ENCODE measurements at regions not wholly inside any gene's neighbourhood (a gene's known extent, or its start where the extent isn't known, plus 50 kb on each side); places are given as distances from the start of the nearest gene placed in this dataset.

DNA sequence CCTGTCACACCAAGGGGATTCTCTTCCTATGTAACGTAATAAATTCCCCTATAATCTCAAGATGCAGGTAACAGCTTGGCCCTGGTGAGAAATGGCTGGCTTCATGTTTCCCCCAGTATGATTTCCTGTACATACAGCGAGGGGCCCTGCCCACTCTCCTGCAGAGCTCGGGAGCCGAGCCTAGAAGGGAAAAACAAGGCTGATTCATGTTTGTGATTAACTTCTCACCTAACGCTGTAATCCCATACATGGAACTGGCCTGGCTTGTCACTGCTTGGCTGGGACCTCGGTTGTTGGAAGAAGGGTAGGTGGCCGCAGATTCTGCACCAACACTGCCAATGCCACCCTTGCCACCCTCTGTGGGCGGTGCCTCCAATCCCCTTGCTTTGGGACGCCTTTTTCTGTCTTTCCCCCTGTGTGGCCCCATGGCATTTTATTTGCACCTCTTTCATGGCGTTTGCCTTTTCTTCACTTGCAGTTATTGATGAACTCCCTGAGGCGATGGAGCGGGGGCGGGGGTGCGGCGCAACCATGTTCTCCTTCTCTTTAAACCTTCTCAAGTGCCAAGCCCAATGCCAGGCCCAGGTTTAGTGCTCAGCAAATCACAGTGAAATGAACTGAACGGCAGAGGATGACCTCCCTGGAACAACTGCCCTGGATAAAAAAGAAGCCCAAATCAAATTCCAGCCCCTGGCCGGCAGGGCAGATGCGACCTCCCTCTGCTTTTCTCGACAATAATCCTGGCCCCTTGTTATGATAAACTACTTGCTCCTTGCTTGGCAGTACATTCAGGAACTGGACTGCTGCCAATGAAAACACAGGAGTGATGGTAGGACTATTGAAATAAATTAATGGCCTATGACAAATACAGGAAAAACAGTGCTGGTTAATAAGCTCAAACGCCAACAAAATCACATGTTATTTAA lies 108.1 kb downstream of the TMEM174 start:
- intact Hi-C loops (cut with micrococcal nuclease), result no loop called here
- Histone ChIP-seq H3K4me1 (peaks cover 15% of the 10 kb centered on the region), H3K36me3 (no peaks in the 10 kb centered on the region), H3K27me3 (ENCODE audit: low read depth) (peaks cover 58% of the 10 kb centered on the region), H3K4me3 (no peak overlapping the region), H3K27ac (replicated peaks) (no peak overlapping the region), H3K9me3 (replicated peaks) (no peaks in the 10 kb centered on the region)
- DNase-seq, result no peak
- TF ChIP-seq, protein P1, sequence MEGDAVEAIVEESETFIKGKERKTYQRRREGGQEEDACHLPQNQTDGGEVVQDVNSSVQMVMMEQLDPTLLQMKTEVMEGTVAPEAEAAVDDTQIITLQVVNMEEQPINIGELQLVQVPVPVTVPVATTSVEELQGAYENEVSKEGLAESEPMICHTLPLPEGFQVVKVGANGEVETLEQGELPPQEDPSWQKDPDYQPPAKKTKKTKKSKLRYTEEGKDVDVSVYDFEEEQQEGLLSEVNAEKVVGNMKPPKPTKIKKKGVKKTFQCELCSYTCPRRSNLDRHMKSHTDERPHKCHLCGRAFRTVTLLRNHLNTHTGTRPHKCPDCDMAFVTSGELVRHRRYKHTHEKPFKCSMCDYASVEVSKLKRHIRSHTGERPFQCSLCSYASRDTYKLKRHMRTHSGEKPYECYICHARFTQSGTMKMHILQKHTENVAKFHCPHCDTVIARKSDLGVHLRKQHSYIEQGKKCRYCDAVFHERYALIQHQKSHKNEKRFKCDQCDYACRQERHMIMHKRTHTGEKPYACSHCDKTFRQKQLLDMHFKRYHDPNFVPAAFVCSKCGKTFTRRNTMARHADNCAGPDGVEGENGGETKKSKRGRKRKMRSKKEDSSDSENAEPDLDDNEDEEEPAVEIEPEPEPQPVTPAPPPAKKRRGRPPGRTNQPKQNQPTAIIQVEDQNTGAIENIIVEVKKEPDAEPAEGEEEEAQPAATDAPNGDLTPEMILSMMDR (IDR thresholded peaks at IDR 0.05; ENCODE audit: borderline replicate concordance), result no peak

DNA sequence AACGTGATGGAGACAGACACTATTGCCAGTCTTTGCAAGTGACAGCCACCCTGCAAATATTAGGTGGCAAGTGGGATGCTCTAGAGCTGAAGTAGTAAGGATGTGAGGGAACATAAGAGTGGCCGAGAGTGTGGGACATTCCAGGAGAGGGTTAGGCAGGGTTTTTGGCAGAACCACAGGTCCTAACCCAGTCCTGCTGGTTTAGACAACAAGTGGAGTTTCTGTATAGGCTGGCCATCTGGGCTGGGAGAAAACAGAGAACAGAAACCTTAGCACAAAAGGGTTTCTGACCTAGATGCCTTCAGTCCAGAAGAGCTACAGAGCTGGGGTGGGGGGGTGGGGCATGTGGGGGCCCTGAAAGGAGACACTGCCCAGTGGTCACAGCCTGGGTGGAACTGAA lies 107.4 kb downstream of the TMEM174 start:
- intact Hi-C loops (cut with micrococcal nuclease), result no loop called here
- no peak for DNase-seq
- Histone ChIP-seq H3K4me1 (peaks cover 18% of the 10 kb centered on the region), H3K27me3 (ENCODE audit: low read depth) (peaks cover 59% of the 10 kb centered on the region), H3K9me3 (replicated peaks) (no peaks in the 10 kb centered on the region), H3K27ac (replicated peaks) (no peak overlapping the region), H3K36me3 (no peaks in the 10 kb centered on the region), H3K4me3 (no peak overlapping the region)
- TF ChIP-seq, protein P1 (IDR thresholded peaks at IDR 0.05; ENCODE audit: borderline replicate concordance), result no peak

DNA sequence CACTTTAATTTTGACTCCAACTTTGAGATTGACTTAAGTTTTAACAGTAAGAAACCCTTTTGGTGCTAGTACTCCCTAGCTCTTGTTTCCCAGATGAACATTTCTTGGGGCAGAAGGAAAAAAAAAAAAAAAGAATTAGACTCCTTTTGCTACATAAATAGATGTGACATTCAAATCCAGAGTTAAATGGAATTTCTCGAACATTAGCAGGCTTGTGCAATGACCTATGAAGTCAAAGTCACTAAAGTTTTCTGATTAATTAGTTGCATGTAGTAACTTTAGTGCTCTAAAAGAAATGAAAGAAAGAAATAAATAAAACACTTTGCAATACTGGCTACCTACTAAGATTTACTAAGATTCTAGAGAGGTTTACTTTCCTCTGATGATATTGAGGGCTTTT lies 106.8 kb downstream of the TMEM174 start:
- Histone ChIP-seq H3K27ac (replicated peaks) (no peak overlapping the region), H3K9me3 (replicated peaks) (no peaks in the 10 kb centered on the region), H3K36me3 (no peaks in the 10 kb centered on the region), H3K4me1 (peaks cover 22% of the 10 kb centered on the region), H3K4me3 (no peak overlapping the region), H3K27me3 (ENCODE audit: low read depth) (peaks cover 64% of the 10 kb centered on the region)
- no peak for DNase-seq
- intact Hi-C loops (cut with micrococcal nuclease), result no loop called here
- TF ChIP-seq, protein P1 (IDR thresholded peaks at IDR 0.05; ENCODE audit: borderline replicate concordance), result no peak

DNA sequence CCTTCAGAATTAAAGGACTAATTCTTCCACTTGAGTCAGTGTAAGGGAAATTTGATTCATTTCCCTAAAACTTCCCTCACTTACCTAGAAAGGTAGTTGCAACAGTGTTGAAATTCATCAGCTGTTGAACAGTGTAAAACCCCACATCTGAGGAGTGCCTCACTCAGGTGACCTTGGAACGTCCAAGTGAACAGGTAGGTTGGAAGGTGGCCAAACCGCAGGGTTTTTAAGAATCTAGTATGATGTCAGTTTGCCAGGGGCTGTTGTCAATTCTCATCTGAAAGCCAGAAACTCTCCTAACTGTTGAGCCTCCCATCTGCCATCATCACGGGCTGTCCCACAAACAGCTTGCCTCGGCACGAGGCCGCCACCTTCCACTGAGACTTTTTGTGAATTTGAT lies 105.7 kb downstream of the TMEM174 start:
- peaks cover 71% of the 10 kb centered on the region for H3K27me3 ChIP-seq (ENCODE audit: low read depth)
- no peak overlapping the region for H3K27ac ChIP-seq (replicated peaks)
- no peak overlapping the region for H3K4me3 ChIP-seq
- H3K4me1 ChIP-seq, result peaks cover 22% of the 10 kb centered on the region
- intact Hi-C loops (cut with micrococcal nuclease), result no loop called here
- DNase-seq, result no peak
- no peaks in the 10 kb centered on the region for H3K9me3 ChIP-seq (replicated peaks)
- TF ChIP-seq, protein P1 (IDR thresholded peaks at IDR 0.05; ENCODE audit: borderline replicate concordance), result no peak
- H3K36me3 ChIP-seq, result no peaks in the 10 kb centered on the region

DNA sequence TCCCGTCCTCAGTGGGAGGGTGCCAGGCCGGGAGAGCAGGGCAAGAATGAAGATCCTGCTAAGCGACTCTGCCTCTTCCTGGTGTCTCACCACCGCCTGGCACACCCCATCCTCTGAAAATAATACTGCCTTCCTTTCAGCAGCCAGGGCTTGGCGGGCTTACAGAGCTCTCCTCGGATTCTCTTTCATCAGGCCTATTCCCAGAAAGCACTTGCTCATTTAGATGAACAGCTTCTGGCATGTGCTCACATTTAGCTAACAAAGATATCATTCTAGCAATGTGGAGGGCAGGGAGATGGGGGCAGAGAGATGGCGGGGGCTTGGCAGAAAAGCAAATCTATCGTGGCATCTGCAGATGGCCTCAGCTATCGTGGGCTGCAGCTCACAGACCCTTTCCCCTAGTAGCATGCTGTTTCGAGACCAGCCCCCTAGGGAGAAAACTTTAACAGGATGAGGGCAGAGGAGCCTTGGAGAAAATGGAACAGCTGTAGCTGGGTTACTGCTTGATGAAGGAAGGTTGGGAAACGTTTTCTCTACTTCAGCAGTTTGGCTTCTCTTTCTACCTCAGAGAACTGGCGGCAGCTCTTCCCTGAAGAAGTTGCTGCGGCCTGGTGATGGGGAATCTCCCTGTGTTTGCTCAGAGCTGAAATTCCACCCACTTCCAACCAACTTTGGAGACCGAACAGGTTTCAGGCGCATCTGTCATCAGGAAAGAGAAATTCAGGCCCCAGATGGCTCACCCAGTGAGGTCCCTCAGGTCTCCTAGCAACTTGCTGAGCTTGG lies 102.1 kb downstream of the TMEM174 start:
- Histone ChIP-seq H3K36me3 (no peaks in the 10 kb centered on the region), H3K4me1 (peaks cover 6% of the 10 kb centered on the region), H3K9me3 (replicated peaks) (no peaks in the 10 kb centered on the region), H3K27me3 (ENCODE audit: low read depth) (peaks cover 96% of the 10 kb centered on the region), H3K27ac (replicated peaks) (peak overlapping the region; percentile 16), H3K4me3 (no peak overlapping the region)
- intact Hi-C loops (cut with micrococcal nuclease), result no loop called here
- DNase-seq, result no peak
- TF ChIP-seq, protein P1 (IDR thresholded peaks at IDR 0.05; ENCODE audit: borderline replicate concordance), result no peak
